ENCODE measurements at regions not wholly inside any gene's neighbourhood (a gene's known extent, or its start where the extent isn't known, plus 50 kb on each side); places are given as distances from the start of the nearest gene placed in this dataset.
"Not testable (repeated sequence)": the region's sequence is repeated elsewhere in the genome, so short reads cannot be mapped to it uniquely, and the experiment has no call there.

- DNase-seq, result no peak
Measured at GRCh38 chr21:15431053-15431452, 298.7 kb upstream of the USP25 start.

DNA sequence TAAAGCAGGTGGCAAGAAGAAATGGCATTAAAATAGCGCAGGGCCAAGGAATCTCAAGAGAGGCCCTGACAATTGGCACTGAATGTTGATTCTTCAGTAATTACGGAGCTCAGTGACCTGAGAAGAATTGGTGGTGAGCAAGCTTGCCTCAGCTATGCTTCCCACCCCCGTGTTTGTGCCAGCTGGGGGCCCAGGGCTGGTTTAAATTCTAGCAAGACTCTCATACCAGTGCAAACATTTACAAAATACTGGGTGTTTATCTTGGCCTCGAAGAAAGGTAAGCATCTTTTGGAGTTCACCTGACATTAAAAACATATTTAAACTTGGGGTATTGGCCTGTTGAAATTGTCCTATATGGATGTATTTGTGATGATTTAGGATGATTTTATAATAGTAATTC is 296.7 kb upstream of the USP25 start:
- no peak for DNase-seq

DNA sequence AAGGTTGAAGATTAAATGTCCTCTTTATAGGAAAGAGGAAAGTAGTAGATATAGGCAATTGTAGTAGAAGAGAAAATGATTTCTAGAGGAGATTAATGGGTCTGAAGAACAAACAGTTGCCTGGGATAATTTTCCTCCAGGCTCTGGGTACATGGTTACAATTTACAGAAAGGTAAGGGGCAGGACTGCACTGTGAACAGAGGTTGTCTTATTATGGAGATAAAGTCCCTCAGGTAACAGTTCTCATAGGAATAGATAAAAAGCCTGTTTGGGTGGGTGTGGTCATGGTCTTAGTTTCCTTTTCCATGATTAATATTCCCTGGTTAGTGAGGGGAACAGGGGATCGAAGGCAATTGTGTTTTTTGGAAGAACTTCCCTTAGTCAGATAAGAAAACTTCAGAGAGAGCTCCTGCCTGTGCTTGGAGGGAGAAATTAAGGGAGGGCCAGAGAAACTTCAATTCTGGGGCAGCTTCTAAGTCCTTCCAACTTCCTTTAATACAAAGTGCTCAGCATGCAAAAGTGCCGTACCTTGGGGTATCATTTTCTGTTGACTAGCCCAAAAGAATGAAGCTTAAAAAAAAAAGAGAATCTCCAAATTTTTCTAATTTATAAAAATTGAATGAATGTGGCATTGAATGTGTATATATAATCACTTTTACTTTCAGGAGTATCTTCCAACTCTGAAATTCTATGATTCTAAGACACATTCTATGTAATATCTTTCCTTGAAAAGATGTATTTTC is 295.4 kb upstream of the USP25 start:
- no peak for DNase-seq

GRCh38 chr21:15436031-15436430 is 293.8 kb upstream of the USP25 start:
- DNase-seq, result no peak

DNA sequence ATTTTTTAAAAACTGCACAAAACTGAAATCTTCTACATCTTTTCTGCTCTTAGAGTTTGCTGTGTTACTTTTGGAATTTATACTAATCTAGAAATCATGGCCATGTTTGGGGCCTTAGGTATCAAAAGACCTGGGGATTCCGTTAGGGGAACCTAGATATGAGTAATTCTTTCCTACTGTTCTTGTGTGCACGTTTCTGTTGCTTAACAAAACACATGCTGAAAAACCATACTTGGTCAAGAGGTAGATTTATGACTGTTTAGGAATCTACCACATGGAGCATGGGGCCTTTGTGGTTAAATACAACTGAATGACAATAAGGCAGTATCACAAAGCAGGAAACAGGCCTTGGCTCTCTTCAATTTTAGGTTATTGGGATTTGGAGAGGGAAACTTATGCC is 291.9 kb upstream of the USP25 start:
- DNase-seq, result no peak

- no peak for DNase-seq
Measured at GRCh38 chr21:15439726-15440125, 290.1 kb upstream of the USP25 start.

- DNase-seq, result peak; percentile 44
Measured at GRCh38 chr21:15441060-15441493, 288.7 kb upstream of the USP25 start.

- no peak for DNase-seq
Measured at GRCh38 chr21:15441992-15442391, 287.8 kb upstream of the USP25 start.

- DNase-seq, result no peak
Measured at GRCh38 chr21:15442743-15443469, 286.9 kb upstream of the USP25 start.

DNA sequence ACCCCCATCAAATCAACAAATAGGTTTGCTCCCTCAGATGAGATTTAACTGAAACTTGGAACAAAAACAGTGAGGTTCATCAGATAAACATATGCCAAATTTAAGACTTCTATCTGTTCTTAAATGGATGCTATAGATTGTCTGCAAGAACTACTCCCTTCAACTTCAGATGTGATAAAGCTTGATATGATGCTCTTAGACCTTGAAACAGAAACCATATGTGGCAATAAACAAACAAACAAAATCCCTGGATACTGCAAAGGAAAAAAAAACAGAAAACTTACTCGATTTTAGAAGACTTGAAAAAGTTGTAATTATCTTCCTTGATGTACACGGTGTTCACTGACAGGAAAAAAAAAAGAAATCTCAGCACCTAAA is 286.1 kb upstream of the USP25 start:
- DNase-seq, result no peak

DNA sequence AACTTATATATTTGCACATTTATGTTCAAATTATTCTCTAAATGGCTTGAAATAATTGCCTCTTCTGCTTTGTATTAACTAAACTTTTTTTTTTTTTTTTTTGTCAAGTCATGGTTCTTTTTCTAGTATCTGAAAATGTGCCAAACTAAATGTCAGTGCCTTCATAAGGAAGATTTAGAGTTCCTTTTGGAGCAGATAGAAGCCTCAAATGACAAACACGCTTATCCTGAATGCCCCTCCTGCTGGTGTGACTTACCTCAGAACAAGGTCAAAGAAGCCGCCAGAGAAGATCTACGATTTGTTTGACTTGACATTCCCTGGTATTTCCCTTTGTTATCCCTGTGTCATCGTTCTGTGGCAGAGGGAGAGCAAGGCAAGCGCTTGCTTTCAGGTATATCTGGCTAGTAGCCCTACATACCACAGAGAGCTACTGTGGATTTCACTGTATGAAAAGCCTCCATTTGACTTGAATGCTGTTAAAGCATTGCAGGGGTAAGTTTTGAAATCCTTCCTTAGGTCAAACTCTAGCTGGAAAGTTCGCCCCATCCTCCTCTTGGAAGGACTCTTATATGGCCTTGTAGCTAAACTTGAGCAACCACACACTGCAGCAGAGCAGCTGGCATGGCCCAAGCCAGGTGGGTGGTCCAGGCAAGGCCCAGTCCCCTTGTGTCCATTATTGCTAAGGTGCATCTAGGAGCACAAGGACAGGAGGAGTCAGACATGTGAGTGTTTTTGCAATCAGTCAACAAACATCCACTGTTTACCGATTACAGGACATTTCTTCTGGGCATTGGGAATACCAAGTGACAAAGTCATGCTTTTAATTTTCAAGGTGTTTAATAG is 285.4 kb upstream of the USP25 start:
- DNase-seq, result peak; percentile 52

GRCh38 chr21:15445327-15445726 is 284.5 kb upstream of the USP25 start:
- DNase-seq, result no peak

GRCh38 chr21:15446223-15446622 is 283.6 kb upstream of the USP25 start:
- DNase-seq, result no peak

GRCh38 chr21:15449556-15449955 is 280.2 kb upstream of the USP25 start:
- no peak for DNase-seq

DNA sequence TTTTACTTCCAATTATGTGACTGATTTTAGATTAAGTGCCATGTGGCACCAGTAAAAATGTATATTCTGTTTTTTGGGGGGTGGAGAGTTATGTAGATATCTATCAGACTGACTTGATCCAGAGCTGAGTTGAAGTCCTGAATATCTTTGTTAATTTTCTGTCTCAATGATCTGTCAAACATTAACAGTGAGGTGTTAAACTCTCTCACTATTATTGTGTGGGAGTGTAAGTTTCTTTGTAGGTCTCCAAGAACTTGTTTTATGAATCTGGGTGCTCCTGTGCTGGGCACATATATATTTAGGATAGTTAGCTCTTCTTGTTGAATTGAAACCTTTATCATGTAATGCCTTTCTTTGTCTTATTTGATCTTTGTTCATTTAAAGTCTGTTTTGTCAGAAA is 276.5 kb upstream of the USP25 start:
- DNase-seq, result no peak

DNA sequence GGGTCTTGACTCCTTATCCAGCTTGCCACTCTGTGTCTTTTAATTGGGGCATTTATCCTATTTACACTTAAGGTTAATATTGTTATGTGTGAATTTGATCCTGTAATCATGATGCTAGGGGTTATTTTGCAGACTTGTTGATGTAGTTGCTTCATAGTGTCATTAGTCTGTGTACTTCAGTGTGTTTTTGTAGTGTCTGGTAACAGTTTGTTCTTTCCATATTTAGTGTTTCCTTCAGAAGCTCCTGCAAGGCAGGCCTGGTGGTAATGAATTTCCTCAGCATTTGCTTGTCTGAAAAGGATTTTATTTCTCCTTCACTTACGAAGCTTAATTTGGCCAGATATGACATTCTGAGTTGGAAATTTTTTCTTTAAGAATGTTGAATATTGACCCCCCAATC is 276.0 kb upstream of the USP25 start:
- DNase-seq, result not testable (repeated sequence)

- not testable (repeated sequence) for DNase-seq
Measured at GRCh38 chr21:15454931-15455330, 274.9 kb upstream of the USP25 start.

GRCh38 chr21:15455819-15456462 is 273.8 kb upstream of the USP25 start:
- DNase-seq, result peak; percentile 51

DNA sequence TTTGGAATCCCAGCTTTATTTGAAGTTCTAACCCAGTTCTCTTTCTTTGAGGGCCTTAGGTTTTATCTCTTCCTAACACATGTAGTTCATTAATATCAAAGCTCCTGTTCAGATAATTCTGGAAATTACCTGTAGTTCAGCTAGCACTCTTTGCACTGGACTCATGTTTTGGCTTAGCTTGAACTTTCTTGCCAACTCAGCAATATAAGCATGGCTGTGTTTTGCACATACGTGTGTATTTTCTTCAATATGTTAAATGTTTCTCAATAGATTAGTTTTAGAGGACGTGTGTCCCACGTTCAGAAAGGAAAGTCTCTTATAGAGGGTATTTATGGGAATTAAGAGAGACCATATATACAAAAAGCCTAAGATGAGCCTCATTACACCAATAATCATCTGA is 271.8 kb upstream of the USP25 start:
- DNase-seq, result no peak

DNA sequence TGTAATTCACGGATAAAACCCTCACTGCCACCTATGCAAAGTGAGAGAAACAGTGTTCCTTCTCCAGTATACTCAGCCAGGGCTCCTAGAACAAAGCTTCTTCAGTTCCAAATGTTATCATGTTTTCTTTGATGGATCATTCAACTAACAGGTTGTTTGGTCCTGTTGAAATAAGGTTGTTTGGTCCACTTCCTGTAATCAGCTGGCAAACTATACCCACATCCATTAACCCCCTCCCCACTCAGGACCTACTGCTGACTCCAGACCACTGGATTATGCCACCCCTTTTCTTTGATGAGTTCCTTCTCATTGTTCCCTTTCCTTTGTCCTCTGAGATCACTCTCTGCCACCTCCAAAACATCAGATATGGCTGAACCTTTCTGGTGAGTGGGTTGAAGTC is 267.7 kb upstream of the USP25 start:
- no peak for DNase-seq

GRCh38 chr21:15466329-15466728 is 263.5 kb upstream of the USP25 start:
- no peak for DNase-seq

- no peak for DNase-seq
Measured at GRCh38 chr21:15468368-15468767, 261.4 kb upstream of the USP25 start.

All from renal pelvis (tissue), 1 donor.